GM23248 (cell line): ENCODE measurements at regions not wholly inside any gene's neighbourhood (a gene's known extent, or its start where the extent isn't known, plus 50 kb on each side); places are given as distances from the start of the nearest gene placed in this dataset.
"Not testable (repeated sequence)": the region's sequence is repeated elsewhere in the genome, so short reads cannot be mapped to it uniquely, and the experiment has no call there.

Experiments
- DNase-seq: peaks from one replicate; pipeline ENCODE4 v3.0.0-alpha.2; 2015
- H2AFZ ChIP-seq: fragments of 200-600 bp; sonication (generic); 2 replicates; pipeline ENCODE4 v1.6.1; 2016; ENCODE audit warnings: antibody characterized with exemption
- H3F3A ChIP-seq: fragments of 200-600 bp; sonication (generic); 2 replicates; pipeline ENCODE4 v1.6.1; 2016; ENCODE audit warnings: mild to moderate bottlenecking, antibody characterized with exemption, mixed run types; ENCODE audit not compliant: insufficient read depth
- H3K27ac ChIP-seq: fragments of 200-600 bp; sonication (generic); 2 replicates; pipeline ENCODE4 v1.5.1; 2016; ENCODE audit warnings: mild to moderate bottlenecking
- H3K27me3 ChIP-seq: fragments of 200-600 bp; sonication (generic); replicated peaks from 2 replicates; pipeline ENCODE4 v1.6.1; 2016; ENCODE audit warnings: mild to moderate bottlenecking; ENCODE audit not compliant: insufficient read depth
- H3K36me3 ChIP-seq: fragments of 200-600 bp; sonication (generic); 2 replicates; pipeline ENCODE4 v1.6.1; 2016; ENCODE audit warnings: low read depth, mild to moderate bottlenecking
- H3K4me1 ChIP-seq: fragments of 200-600 bp; sonication (generic); 2 replicates; pipeline ENCODE4 v1.6.1; 2016; ENCODE audit warnings: mild to moderate bottlenecking; ENCODE audit not compliant: insufficient read depth
- H3K4me2 ChIP-seq: fragments of 200-600 bp; sonication (generic); one replicate; pipeline ENCODE4 v1.6.1; 2016; ENCODE audit warnings: mild to moderate bottlenecking; ENCODE audit not compliant: unreplicated experiment
- H3K4me3 ChIP-seq: fragments of 200-600 bp; sonication (generic); 2 replicates; pipeline ENCODE4 v1.5.1; 2016; ENCODE audit warnings: mild to moderate bottlenecking
- H3K79me2 ChIP-seq: fragments of 200-600 bp; sonication (generic); 2 replicates; pipeline ENCODE4 v1.6.1; 2016; ENCODE audit warnings: mild to moderate bottlenecking; ENCODE audit not compliant: insufficient read depth
- H3K9ac ChIP-seq: fragments of 200-600 bp; sonication (generic); 2 replicates; pipeline ENCODE4 v1.6.1; 2016; ENCODE audit warnings: mild to moderate bottlenecking
- H3K9me2 ChIP-seq: fragments of 200-600 bp; sonication (generic); 2 replicates; pipeline ENCODE4 v1.6.1; 2016; ENCODE audit warnings: mixed run types, mild to moderate bottlenecking, moderate library complexity; ENCODE audit not compliant: insufficient read depth
- H3K9me3 ChIP-seq: fragments of 200-600 bp; sonication (generic); one replicate; pipeline ENCODE4 v1.6.1; 2017; ENCODE audit warnings: low read depth
- H4K20me1 ChIP-seq: fragments of 200-600 bp; sonication (generic); 2 replicates; pipeline ENCODE4 v1.6.0; 2016; ENCODE audit not compliant: insufficient read depth
- EZH2 ChIP-seq: fragments of 200-600 bp; sonication (generic); IDR thresholded peaks from 2 replicates; pipeline ENCODE4 v1.6.1; 2018; ENCODE audit warnings: antibody characterized with exemption, mild to moderate bottlenecking; ENCODE audit not compliant: insufficient read depth, poor library complexity, severe bottlenecking
- EZH2phosphoT487 ChIP-seq: fragments of 200-600 bp; sonication (generic); IDR thresholded peaks from 2 replicates; pipeline ENCODE4 v1.6.1; 2018; ENCODE audit warnings: antibody characterized with exemption, moderate library complexity, mild to moderate bottlenecking, low read depth; ENCODE audit not compliant: insufficient read depth
- WGBS, 2 experiments: methylation state at CpG; one replicate each; pipeline ENCODE4 v1.1.6; 2015 to 2017; ENCODE audit warnings: low lambda C conversion rate in 2 of 2, low coverage in 1 of 2; ENCODE audit errors: missing lambda C conversion rate in 2 of 2; 5-methylcytosine and 5-hydroxymethylcytosine counted together
- in situ Hi-C: fragments of 300-500 bp; cut with MboI; formaldehyde crosslinking; loops from 2 replicates; pipeline ENCODE4 v1.15.0; 2020

GRCh38 chr14:70257526-70257925, 68.8 kb upstream of the SLC8A3 start:
- Histone ChIP-seq H3K4me1 (no peaks in the 10 kb centered on the region), H3F3A (no peaks in the 10 kb centered on the region), H3K27me3 (peaks cover 20% of the 10 kb centered on the region), H3K9me3 (no peaks in the 10 kb centered on the region), H2AFZ (no peak overlapping the region), H3K27ac (no peak overlapping the region), H4K20me1 (no peaks in the 10 kb centered on the region), H3K9ac (no peak overlapping the region), H3K36me3 (no peaks in the 10 kb centered on the region), H3K4me2 (no peak overlapping the region), H3K79me2 (no peaks in the 10 kb centered on the region), H3K9me2 (no peaks in the 10 kb centered on the region), H3K4me3 (no peak overlapping the region)
- TF ChIP-seq EZH2phosphoT487 = no peak
- no peak for TF ChIP-seq EZH2
- in situ Hi-C loops = no loop called here
- WGBS, 2 experiments = 56 to 66% methylated on average over 7 of the region's 7 CpGs
- no peak for DNase-seq

- H4K20me1 ChIP-seq = no peaks in the 10 kb centered on the region
- no peak overlapping the region for H3K27ac ChIP-seq
- DNase-seq = no peak
- no peak overlapping the region for H2AFZ ChIP-seq
- TF ChIP-seq EZH2phosphoT487 = no peak
- no peak for TF ChIP-seq EZH2
- H3K36me3 ChIP-seq = no peaks in the 10 kb centered on the region
- H3K4me1 ChIP-seq = no peaks in the 10 kb centered on the region
- in situ Hi-C loops = no loop called here
- H3K4me3 ChIP-seq = no peak overlapping the region
- no peaks in the 10 kb centered on the region for H3F3A ChIP-seq
- no peak overlapping the region for H3K4me2 ChIP-seq
- WGBS, 2 experiments = 7 to 10% methylated on average over 2 of the region's 2 CpGs
- no peaks in the 10 kb centered on the region for H3K9me3 ChIP-seq
- no peaks in the 10 kb centered on the region for H3K79me2 ChIP-seq
- no peak overlapping the region for H3K9ac ChIP-seq
- peaks cover 20% of the 10 kb centered on the region for H3K27me3 ChIP-seq
- H3K9me2 ChIP-seq = no peaks in the 10 kb centered on the region
These were observed 67.8 kb upstream of the SLC8A3 start for GRCh38 chr14:70256601-70257000.

- H3K36me3 ChIP-seq, H3K9ac ChIP-seq, H3K79me2 ChIP-seq, H3K4me2 ChIP-seq, H3K4me1 ChIP-seq, H3K4me3 ChIP-seq, DNase-seq, H3K9me2 ChIP-seq, H2AFZ ChIP-seq, in situ Hi-C loops, H3F3A ChIP-seq, H3K27ac ChIP-seq, H4K20me1 ChIP-seq, H3K9me3 ChIP-seq: not testable (repeated sequence)
- 35 to 37% methylated on average over 33 to 35 of the region's 36 CpGs for WGBS, 2 experiments
- peaks cover 20% of the 10 kb centered on the region for H3K27me3 ChIP-seq
These were observed 66.6 kb upstream of the SLC8A3 start for GRCh38 chr14:70255071-70256057.

- 1 to 2% methylated on average over 24 to 27 of the region's 31 CpGs for WGBS, 2 experiments
- in situ Hi-C loops = no loop called here
- H3F3A ChIP-seq = no peaks in the 10 kb centered on the region
- no peaks in the 10 kb centered on the region for H3K4me1 ChIP-seq
- TF ChIP-seq EZH2phosphoT487 (no peak), EZH2 (peak; percentile 76)
- H3K9me2 ChIP-seq = no peaks in the 10 kb centered on the region
- no peaks in the 10 kb centered on the region for H3K79me2 ChIP-seq
- H3K4me3 ChIP-seq = peak overlapping the region; percentile 53
- no peak overlapping the region for H3K9ac ChIP-seq
- H3K4me2 ChIP-seq = peak overlapping the region; percentile 35
- no peak overlapping the region for H3K27ac ChIP-seq
- H2AFZ ChIP-seq = peak overlapping the region; percentile 60; the same call in 1 of the 2 replicates
- no peaks in the 10 kb centered on the region for H3K9me3 ChIP-seq
- peaks cover 20% of the 10 kb centered on the region for H3K27me3 ChIP-seq
- H4K20me1 ChIP-seq = no peaks in the 10 kb centered on the region
- peak; percentile 35 for DNase-seq
- H3K36me3 ChIP-seq = no peaks in the 10 kb centered on the region
These were observed 65.8 kb upstream of the SLC8A3 start for GRCh38 chr14:70254476-70254961.

GRCh38 chr14:70253547-70253946, 64.8 kb upstream of the SLC8A3 start:
- H3K79me2 ChIP-seq, H4K20me1 ChIP-seq, H3K9ac ChIP-seq, H3K4me2 ChIP-seq, H3K9me2 ChIP-seq, H3K27ac ChIP-seq, in situ Hi-C loops, H3K4me1 ChIP-seq, H3F3A ChIP-seq, DNase-seq, H3K4me3 ChIP-seq, H2AFZ ChIP-seq, H3K9me3 ChIP-seq, H3K36me3 ChIP-seq: not testable (repeated sequence)
- 61 to 63% methylated on average over 4 of the region's 4 CpGs for WGBS, 2 experiments
- peaks cover 20% of the 10 kb centered on the region for H3K27me3 ChIP-seq
